Activated CD8-positive, alpha-beta T cell treated with anti-CD3 and anti-CD28 coated beads for 36 hours (primary cell): ENCODE measurements at regions not wholly inside any gene's neighbourhood (a gene's known extent, or its start where the extent isn't known, plus 50 kb on each side); places are given as distances from the start of the nearest gene placed in this dataset.

ENCODE experiments used
- ATAC-seq: fragments of 200-7000 bp; cut with Tn5 transposase; one replicate; pipeline ENCODE4 v1.10.0; 2021; ENCODE audit warnings: mild to moderate bottlenecking, moderate library complexity
- CTCF ChIA-PET: fragments of 350-600 bp; sonication (Branson Sonifier 250); formaldehyde crosslinking; loops from one replicate; lab custom pipeline; 2021; ENCODE audit warnings: antibody characterized with exemption; lab: Charles Lee
- POLR2A ChIA-PET: fragments of 350-600 bp; sonication (Branson Sonifier 250); formaldehyde crosslinking; loops from one replicate; lab custom pipeline; 2021; ENCODE audit warnings: antibody characterized with exemption; lab: Charles Lee
- DNase-seq: peaks from one replicate; pipeline ENCODE4 v3.0.0-alpha.2; 2020
- H3K27ac Mint-ChIP-seq: one replicate; pipeline ENCODE4 v1.8.0; 2021; ENCODE audit warnings: mild to moderate bottlenecking, mixed read lengths
- H3K27me3 Mint-ChIP-seq: one replicate; pipeline ENCODE4 v1.8.0; 2021; ENCODE audit warnings: mixed read lengths
- H3K36me3 Mint-ChIP-seq: one replicate; pipeline ENCODE4 v1.8.0; 2021; ENCODE audit warnings: low read depth, mixed read lengths
- H3K4me1 Mint-ChIP-seq: one replicate; pipeline ENCODE4 v1.8.0; 2021; ENCODE audit warnings: low read depth, mixed read lengths
- H3K4me3 Mint-ChIP-seq: one replicate; pipeline ENCODE4 v1.8.0; 2021; ENCODE audit warnings: mild to moderate bottlenecking, moderate library complexity, mixed read lengths
- H3K9me3 Mint-ChIP-seq: one replicate; pipeline ENCODE4 v1.8.0; 2021; ENCODE audit warnings: mixed read lengths
- CTCF ChIP-seq: fragments of 200-600 bp; IDR thresholded peaks from one replicate; pipeline ENCODE4 v1.8.0; 2022; ENCODE audit warnings: antibody characterized with exemption, mild to moderate bottlenecking
- intact Hi-C: fragments of 100-400 bp; cut with micrococcal nuclease; formaldehyde crosslinking; loops from one replicate; pipeline ENCODE4 v1.10.0; 2022

DNA sequence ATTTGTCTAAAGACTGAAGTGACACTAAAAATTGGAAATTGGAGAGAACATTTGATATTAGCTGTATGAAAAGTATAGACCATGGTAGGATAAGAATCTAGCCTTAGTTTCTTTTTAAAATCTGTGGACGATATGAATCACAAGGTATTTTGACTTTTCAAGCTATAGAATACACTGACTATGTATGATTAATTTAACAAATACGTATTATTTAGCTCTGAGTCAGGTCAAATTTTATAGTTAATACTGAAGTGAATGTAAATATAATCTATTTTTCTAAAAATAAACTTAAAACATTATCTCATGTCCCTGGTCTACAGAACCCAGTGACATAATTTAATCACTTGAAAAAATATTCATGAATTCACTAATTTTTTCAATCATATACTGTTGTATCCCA lies 795.6 kb upstream of the SLITRK1 start:
- intact Hi-C loops: no loop called here
- Mint-ChIP-seq H3K4me3 (no peak overlapping the region), H3K27me3 (no peaks in the 10 kb centered on the region), H3K4me1 (no peaks in the 10 kb centered on the region), H3K9me3 (no peaks in the 10 kb centered on the region), H3K27ac (no peak overlapping the region), H3K36me3 (no peaks in the 10 kb centered on the region)
- CTCF ChIA-PET: no interaction called here
- ATAC-seq: no peak
- TF ChIP-seq CTCF: no peak
- POLR2A ChIA-PET: no interaction called here
- DNase-seq: no peak

GRCh38 chr13:84672616-84673015 lies 790.3 kb upstream of the SLITRK1 start:
- TF ChIP-seq CTCF: no peak
- ChIA-PET CTCF (no interaction called here), POLR2A (no interaction called here)
- Mint-ChIP-seq H3K4me3 (no peak overlapping the region), H3K27ac (no peak overlapping the region), H3K27me3 (no peaks in the 10 kb centered on the region), H3K36me3 (no peaks in the 10 kb centered on the region), H3K4me1 (no peaks in the 10 kb centered on the region), H3K9me3 (no peaks in the 10 kb centered on the region)
- DNase-seq (no peak), ATAC-seq (no peak)
- intact Hi-C loops: no loop called here

- POLR2A ChIA-PET: no interaction called here
- no peak overlapping the region for H3K27ac Mint-ChIP-seq
Measured at GRCh38 chr13:84670245-84670644, 788.0 kb upstream of the SLITRK1 start.

DNA sequence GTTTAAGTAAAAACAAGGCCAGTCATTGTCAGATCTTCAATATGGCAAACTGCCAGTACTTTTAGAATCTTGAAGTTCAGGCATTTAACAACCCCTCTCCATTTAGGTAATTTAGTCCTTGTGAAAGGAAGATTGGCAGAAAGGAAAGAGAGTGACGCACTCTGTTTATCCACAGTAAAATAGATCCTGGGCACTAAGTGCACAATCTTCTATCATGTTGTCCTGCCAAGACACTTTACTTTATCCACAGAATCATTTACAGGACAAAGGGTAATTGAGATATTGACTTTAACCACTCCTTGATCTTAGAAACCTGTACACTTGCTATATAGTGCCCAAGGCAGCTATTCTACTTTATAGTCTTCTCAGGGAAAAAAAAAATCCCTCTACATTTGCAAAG lies 786.4 kb upstream of the SLITRK1 start:
- H3K27me3 Mint-ChIP-seq: no peaks in the 10 kb centered on the region
- intact Hi-C loops: no loop called here
- ATAC-seq (no peak), DNase-seq (no peak)
- CTCF ChIA-PET: no interaction called here
- no peak overlapping the region for H3K4me3 Mint-ChIP-seq
- H3K9me3 Mint-ChIP-seq: no peaks in the 10 kb centered on the region
- no peaks in the 10 kb centered on the region for H3K4me1 Mint-ChIP-seq
- no peaks in the 10 kb centered on the region for H3K36me3 Mint-ChIP-seq
- H3K27ac Mint-ChIP-seq: no peak overlapping the region
- TF ChIP-seq CTCF: no peak
- POLR2A ChIA-PET: no interaction called here

More at GRCh38 chr13:84670245-84670644, 788.0 kb upstream of the SLITRK1 start:
- intact Hi-C loops: no loop called here
- Mint-ChIP-seq H3K36me3 (no peaks in the 10 kb centered on the region), H3K4me3 (no peak overlapping the region), H3K9me3 (no peaks in the 10 kb centered on the region), H3K4me1 (no peaks in the 10 kb centered on the region), H3K27me3 (no peaks in the 10 kb centered on the region)
- no peak for DNase-seq
- ATAC-seq: no peak
- no peak for TF ChIP-seq CTCF
- CTCF ChIA-PET: no interaction called here

DNA sequence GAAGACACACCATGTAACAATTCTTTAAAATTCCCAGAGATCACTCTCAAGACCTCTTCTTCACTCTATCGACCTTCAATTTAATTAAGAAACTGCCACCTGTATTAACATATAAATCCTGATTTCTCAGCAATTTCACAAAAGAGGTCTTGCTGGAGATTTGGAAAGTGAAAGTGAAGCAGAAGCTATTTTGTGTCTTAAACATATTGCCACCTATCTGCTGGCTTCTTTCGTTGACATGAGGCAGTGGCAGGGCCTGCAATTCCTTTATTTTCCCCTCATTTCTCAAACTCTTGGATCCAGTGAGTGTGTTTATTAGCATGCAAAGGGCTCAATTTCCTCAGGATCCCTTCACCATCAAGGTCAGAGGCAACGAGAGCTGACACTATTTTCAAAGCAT lies 780.2 kb upstream of the SLITRK1 start:
- no peaks in the 10 kb centered on the region for H3K36me3 Mint-ChIP-seq
- ATAC-seq (no peak), DNase-seq (no peak)
- TF ChIP-seq CTCF: no peak
- no peaks in the 10 kb centered on the region for H3K9me3 Mint-ChIP-seq
- POLR2A ChIA-PET: no interaction called here
- H3K27me3 Mint-ChIP-seq: no peaks in the 10 kb centered on the region
- intact Hi-C loops: no loop called here
- no peaks in the 10 kb centered on the region for H3K4me1 Mint-ChIP-seq
- CTCF ChIA-PET: no interaction called here
- no peak overlapping the region for H3K27ac Mint-ChIP-seq
- H3K4me3 Mint-ChIP-seq: no peak overlapping the region
